ENCODE measurements at regions not wholly inside any gene's neighbourhood (a gene's known extent, or its start where the extent isn't known, plus 50 kb on each side); places are given as distances from the start of the nearest gene placed in this dataset.
"Not testable (repeated sequence)": the region's sequence is repeated elsewhere in the genome, so short reads cannot be mapped to it uniquely, and the experiment has no call there.

DNA sequence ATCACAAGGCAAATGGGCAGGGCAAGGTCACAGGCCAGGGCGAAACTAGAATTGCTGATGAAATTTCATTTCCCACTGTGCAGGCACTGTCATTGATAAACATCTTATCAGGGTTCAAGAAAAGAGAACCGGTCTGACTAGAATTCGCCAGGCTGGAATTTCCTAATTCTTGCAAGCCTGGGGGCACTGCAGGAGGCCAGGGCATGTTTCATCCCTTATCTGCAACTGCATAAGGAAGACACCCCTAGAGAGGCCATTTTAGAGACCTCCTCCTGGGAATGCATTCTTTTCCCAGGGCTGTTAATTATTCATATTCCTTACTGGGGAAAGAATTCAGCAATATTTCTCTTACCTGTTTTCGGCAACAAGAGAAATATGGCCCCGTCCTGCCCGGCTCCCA, 266.2 kb upstream of the CYLC2 start:
- DNase-seq (ENCODE audit: low spot score): no peak

DNA sequence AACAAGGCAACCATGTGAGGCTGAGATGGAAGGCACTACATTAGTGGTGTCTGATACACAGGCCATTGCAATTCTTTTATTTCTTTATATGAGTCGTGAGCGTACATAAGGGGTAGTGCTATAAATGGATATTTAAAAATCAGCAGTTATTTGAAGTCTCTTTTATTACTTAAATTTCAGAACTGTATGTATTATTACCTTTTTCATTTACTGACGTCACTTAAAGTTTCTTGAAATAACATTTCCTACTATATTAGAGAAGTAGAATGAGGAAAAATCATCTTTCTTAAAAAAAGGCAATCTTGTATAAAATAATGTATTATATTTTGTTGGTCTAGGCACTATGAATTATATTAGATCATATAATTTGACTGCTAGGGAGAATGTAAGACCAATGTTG, 280.9 kb upstream of the CYLC2 start:
- DNase-seq (ENCODE audit: low spot score): no peak

DNA sequence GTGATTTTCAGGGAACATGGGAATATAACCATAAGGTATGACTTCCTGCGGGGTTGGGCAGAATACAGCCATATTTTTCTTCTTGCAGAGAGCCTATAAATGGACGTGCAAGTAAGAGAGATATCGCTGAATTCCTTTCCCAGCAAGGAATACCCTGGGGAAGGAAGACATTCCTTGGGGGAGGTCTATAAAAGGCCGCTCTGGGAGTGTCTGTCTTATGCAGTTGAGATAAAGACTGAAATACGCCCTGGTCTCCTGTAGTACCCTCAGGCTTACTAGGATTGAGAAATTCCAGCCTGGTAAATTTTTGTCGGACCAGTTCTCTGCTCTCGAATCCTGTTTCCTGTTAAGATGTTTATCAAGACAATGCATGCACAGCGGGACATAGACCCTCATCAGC, 282.2 kb upstream of the CYLC2 start:
- DNase-seq (ENCODE audit: low spot score): not testable (repeated sequence)

- no peak for DNase-seq (ENCODE audit: low spot score)
These were observed 294.2 kb upstream of the CYLC2 start for GRCh38 chr9:102700936-102701335.

GRCh38 chr9:102669220-102669619, 325.9 kb upstream of the CYLC2 start:
- DNase-seq (ENCODE audit: low spot score): no peak

- no peak for DNase-seq (ENCODE audit: low spot score)
These were observed 342.7 kb upstream of the CYLC2 start for GRCh38 chr9:102652471-102652870.

DNA sequence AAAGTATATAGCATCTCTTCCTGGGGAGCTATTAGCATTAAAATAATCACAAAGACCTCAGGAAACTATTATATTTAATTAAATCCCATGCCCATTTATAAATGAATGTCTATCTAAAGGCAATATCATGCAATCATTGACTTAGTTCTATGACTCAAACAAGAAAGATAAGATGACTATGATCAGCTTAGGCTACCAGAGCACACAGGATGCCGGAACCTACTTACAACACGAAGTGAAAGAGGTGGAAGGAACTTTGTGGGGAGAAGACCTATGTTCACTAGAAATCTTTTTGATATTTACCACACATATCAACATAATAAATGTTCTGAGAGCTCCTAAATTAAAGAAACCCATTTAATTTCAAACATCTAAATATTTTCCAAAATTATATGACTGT, 344.2 kb upstream of the CYLC2 start:
- no peak for DNase-seq (ENCODE audit: low spot score)

GRCh38 chr9:102642651-102643050, 352.5 kb upstream of the CYLC2 start:
- DNase-seq (ENCODE audit: low spot score): no peak

GRCh38 chr9:102631559-102631958, 363.6 kb upstream of the CYLC2 start:
- DNase-seq (ENCODE audit: low spot score): no peak

DNA sequence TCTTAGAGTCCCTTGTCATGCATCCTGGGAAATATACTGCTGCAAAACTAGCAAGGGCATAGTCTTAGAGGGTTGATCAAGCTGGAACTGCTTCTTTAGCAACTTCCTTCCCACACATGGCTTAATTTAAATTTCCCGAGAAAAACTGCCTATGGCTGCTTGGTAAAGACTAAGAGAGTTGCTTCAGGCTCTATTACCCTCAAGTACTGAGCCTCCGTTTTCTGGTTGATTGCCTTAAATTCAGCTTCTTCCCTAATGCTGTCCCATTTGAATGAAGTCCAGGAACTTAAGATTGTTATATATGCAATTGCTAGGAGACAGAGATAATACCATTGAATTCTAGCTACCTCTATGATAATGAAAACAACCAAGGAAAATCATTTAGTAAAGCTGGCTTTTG, 385.7 kb upstream of the CYLC2 start:
- no peak for DNase-seq (ENCODE audit: low spot score)

- DNase-seq (ENCODE audit: low spot score): not testable (repeated sequence)
These were observed 391.6 kb upstream of the CYLC2 start for GRCh38 chr9:102603198-102604195.

GRCh38 chr9:102594241-102594640, 400.9 kb upstream of the CYLC2 start:
- DNase-seq (ENCODE audit: low spot score): no peak

- DNase-seq (ENCODE audit: low spot score): no peak
These were observed 407.9 kb upstream of the CYLC2 start for GRCh38 chr9:102587281-102587680.

DNA sequence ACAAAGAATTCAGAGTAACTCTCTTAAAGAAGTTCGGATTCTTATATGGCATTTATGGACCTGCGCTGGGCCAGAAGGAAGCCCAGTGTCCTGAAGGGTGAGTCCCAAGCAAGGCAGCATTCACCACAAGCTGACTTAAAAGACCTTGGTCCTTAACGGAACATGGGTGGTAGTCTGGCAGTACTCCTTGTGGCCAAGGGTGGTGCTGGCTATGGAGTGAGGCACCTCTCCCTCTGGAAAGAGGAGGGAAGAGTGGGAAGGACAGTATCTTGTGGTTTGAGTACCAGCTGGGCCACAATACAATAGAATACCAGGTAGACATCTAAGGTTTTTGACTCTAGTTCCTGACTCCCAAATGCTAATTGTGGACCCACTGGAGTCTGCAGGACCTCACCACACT, 425.7 kb upstream of the CYLC2 start:
- no peak for DNase-seq (ENCODE audit: low spot score)

DNA sequence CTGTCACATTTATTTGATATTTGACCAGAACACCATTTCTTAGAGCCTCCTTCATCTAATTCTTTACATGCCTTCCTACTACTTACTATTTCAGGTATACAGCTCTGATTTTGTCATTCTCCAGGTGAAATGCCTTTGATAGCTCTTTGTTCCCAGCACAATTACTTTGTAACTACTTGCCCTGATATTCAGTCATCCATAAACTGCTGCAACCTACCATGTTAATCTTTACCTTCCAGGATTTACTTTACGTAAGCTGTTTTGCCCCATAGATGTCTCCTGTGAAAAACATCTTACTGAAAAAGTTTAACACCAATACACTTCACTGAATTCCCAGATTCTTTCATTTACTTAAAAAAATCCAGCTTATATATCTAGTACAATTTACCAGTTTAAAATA, 443.8 kb upstream of the CYLC2 start:
- DNase-seq (ENCODE audit: low spot score): no peak

GRCh38 chr9:102550886-102551285, 444.2 kb upstream of the CYLC2 start:
- no peak for DNase-seq (ENCODE audit: low spot score)

DNA sequence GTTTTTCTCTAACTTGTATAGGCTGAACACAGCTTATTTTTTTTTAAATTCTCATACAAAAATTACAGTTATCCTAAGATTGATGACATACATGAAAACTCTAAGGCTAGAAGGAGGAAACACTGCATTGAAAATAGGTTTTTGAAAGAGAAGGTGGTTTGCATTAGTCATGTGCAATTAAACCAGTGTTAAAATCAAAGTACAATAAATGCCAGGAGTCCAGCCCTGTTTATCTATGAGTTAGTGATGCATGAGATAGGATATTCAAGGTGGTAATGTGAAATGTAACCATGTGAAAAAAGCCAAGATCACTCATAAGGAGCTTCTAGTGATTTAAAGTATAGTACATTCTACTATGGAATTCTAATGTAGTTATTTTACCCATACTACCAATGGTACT, 444.9 kb upstream of the CYLC2 start:
- DNase-seq (ENCODE audit: low spot score): no peak

DNA sequence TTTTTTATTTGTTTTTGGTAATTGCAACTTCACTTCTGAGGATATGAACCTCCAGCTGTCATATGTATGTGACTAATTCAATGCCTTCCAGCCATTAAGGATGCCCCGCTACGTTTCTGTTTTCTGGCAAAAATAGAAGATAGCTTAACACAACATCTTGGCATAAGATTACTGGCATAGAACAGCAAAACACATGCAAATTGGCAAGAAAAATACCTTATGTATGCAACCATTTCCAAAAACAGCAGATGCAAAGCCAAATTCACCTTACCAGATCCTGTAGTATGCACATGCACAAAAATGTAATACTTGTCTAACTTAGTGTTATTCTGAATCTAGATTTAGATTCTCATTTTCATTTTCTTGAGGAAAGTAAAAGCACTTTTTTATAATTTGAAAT, 461.1 kb upstream of the CYLC2 start:
- no peak for DNase-seq (ENCODE audit: low spot score)

- DNase-seq (ENCODE audit: low spot score): no peak
These were observed 473.9 kb upstream of the CYLC2 start for GRCh38 chr9:102521097-102521755.

DNA sequence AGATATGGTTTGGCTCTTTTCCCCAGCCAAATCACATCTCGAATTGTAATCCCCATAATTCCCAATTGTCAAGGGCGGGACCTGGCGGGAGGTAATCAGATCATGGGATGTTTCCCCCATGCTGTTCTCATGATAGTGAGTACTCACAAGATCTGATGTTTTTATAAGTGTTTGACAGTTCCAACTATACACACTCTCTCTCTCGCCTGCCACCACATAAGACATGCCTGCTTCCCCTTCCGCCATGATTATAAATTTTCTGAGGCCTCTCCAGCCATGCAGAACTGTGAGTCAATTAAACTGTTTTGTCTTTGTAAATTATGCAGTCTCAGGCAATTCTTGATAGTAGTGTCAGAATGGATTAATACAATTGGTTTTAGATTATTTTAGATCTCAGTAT, 475.7 kb upstream of the CYLC2 start:
- DNase-seq (ENCODE audit: low spot score): no peak

- DNase-seq (ENCODE audit: low spot score): no peak
These were observed 476.8 kb upstream of the CYLC2 start for GRCh38 chr9:102518324-102518723.

DNA sequence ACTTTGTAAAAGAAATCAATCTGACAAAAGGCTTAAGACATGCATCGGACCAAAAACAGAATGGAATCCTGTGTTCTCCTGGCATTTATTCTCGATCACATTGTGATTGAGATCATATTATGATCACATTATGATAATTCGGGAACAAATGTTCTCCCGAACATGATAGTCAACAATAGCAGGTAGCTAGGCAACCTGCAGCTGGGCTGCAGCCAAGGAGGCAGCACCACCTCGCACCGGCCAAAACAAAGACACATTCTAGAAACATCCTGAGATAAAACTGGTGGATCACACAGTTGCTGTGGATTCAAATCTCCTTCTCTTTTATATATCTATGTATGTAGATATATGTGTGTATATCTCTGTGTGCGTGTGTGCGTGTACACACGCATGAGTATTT, 480.6 kb upstream of the CYLC2 start:
- DNase-seq (ENCODE audit: low spot score): no peak

- no peak for DNase-seq (ENCODE audit: low spot score)
These were observed 488.0 kb upstream of the CYLC2 start for GRCh38 chr9:102507044-102507687.

All from mucosa of gallbladder (tissue), 1 donor.